ENCODE measurements at regions not wholly inside any gene's neighbourhood (a gene's known extent, or its start where the extent isn't known, plus 50 kb on each side); places are given as distances from the start of the nearest gene placed in this dataset.

DNA sequence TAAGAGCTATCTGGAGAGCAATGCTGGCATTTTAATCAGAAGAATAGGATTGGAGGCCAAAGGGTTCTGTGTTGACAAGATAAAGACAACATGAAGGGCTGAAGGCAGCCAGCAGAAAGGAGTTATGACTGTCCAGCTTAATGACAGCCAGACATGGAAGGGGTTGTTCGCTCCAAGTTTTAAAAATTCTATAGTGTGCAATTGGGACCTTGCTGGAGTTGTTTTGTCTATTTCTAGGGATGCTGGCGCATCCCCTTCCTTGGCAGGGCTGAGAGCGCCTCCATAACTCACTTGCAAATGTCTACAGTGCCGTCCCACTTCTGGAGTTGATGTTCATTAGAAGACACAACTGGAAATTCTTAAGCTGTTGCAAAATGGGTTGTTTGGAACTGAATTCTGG is 200.7 kb downstream of the TLE3 start:
- TF ChIP-seq, protein P1, sequence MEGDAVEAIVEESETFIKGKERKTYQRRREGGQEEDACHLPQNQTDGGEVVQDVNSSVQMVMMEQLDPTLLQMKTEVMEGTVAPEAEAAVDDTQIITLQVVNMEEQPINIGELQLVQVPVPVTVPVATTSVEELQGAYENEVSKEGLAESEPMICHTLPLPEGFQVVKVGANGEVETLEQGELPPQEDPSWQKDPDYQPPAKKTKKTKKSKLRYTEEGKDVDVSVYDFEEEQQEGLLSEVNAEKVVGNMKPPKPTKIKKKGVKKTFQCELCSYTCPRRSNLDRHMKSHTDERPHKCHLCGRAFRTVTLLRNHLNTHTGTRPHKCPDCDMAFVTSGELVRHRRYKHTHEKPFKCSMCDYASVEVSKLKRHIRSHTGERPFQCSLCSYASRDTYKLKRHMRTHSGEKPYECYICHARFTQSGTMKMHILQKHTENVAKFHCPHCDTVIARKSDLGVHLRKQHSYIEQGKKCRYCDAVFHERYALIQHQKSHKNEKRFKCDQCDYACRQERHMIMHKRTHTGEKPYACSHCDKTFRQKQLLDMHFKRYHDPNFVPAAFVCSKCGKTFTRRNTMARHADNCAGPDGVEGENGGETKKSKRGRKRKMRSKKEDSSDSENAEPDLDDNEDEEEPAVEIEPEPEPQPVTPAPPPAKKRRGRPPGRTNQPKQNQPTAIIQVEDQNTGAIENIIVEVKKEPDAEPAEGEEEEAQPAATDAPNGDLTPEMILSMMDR (conservative IDR thresholded peaks at IDR 0.05 in 1 of 2, IDR thresholded peaks at IDR 0.05 in 1 of 2; ENCODE audit: low read depth in 1 of 2, low read length in 2 of 2) = no peak
- no peak for TF ChIP-seq EZH2 (IDR thresholded peaks at IDR 0.05; ENCODE audit: low read length, missing control alignments)
